ENCODE measurements at regions not wholly inside any gene's neighbourhood (a gene's known extent, or its start where the extent isn't known, plus 50 kb on each side); places are given as distances from the start of the nearest gene placed in this dataset.

DNA sequence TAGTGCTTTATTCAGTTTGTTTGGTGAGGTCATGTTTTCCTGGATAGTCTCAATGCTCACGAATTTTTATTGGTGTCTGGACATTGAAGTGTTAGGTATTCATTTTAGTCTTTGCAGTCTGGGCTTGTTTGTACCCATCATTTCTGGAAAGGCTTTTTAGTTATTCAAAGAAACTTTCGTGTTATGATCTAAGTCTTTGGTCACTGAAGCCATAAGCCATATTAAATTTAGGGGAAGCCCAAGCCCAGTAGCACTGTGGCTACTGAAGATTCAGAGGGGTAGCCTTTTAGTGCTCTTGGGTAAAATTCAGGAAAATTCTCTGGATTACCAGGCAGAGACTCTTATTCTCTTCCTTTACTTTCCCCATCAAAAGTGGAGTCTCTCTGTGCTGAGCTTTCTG is 56.2 kb upstream of the PEX5L start:
- DNase-seq: no peak

DNA sequence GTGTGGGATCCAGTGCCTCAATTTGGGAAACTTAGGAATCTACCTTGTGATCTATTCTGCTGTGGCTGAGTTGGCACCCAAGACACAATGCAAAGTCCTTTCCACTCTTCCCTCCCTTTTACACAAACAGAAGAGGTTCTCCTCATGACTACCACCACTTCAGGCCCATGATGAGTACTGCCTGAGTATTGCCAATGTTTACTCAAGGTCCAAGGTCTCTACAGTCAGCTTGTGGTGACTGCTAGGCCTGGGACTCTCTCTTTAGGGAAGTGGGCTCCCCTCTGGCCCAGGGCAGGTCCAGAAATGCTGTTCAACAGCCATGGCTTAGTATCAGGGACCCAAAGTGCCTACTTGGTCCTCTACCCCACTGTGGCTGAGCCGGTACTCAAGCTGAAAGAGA is 56.8 kb upstream of the PEX5L start:
- no peak for DNase-seq

DNA sequence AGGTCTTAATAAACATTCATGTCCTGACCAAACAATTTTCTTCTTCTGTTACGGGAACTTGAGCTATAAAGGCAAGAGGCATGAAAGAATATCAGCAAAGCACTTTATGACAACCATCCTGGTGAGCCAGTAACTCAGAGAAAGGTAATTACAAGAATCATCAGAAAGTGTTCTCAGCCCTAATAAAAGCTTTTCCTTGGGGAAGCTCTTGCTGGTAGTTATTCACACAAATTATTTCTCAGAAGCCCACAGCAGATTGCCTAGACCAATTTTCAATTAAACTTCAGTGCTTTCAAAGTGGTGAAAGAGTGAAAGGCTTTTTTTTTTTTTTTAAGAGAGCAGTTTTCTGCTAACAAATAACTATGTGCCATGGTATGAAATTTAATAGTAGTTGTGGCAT is 60.9 kb upstream of the PEX5L start:
- no peak for DNase-seq

DNA sequence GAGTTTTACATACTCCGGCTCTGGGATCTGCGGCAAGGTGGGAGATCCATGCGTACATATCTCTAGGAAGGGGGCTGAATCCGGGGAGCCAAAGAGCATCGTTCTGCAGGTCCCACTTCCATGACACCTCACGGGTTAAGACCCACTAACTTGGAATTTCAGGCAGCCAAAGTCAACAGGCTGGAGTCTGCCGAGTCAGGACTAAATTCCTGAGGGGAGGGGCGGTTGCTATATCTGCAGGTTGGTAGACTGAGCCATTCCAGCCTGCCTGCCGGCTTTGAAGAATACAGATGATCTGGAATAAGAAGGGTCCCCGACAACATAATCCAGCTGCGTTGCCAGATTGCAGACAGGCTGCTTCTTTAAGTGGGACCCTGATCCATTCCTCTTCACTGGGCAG is 65.4 kb upstream of the PEX5L start:
- no peak for DNase-seq

DNA sequence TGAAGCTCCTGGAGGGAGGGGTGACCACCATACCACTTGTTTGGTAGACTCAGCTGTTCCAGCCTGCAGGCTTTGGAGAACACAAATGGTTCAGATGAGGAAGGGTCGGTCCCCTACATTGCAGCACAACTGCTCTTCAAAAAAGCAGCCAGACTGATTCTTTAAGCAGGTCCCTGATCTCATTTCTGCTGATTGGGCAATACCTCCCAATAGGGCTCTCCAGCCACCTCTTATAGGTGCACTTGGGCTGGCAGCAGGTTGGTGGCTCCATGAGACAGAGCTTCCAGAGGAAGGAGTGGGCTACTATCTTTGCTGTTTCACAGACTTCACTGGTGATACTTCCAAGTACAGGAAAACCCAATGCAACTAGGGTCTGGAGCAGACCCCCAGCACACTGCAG is 65.9 kb upstream of the PEX5L start:
- DNase-seq: no peak

DNA sequence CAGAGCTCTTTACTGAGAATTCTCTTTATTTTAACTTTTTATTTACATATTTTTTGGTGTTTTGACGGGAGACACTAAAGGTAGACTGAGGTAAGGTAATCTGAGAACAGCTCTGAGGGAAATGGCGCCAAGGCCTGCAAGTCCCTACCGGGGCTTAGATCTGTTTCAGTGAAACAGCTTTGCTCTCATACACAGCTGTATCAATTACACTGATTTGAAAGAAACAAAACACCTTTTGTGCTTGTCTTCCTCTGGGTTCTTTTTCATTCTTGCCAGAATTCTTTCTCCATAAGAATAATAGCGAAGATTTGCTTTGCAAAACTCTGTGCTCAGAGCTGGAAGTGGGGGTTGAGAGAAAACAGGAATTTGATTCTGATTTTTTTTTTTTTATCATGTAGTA is 79.5 kb upstream of the PEX5L start:
- no peak for DNase-seq

DNA sequence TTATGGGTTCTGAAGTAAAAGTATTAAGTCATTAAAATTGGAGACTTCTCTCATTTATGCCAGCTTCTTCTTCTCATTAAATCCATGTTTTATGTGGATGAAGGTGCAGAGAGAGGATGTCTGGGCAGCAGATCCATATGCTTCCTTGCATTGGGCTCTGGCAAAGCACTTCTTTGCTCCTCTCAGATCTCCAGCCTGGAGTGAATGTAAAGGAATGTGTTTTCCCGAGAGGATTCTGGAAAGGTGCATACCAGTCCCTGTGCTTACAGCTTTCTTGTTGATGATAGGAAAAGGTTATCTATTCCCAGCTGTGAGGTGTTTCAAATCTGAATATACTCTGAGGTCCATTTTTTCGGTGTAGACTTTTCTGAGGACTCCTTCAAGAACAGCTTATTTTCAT is 79.9 kb upstream of the PEX5L start:
- DNase-seq: no peak

DNA sequence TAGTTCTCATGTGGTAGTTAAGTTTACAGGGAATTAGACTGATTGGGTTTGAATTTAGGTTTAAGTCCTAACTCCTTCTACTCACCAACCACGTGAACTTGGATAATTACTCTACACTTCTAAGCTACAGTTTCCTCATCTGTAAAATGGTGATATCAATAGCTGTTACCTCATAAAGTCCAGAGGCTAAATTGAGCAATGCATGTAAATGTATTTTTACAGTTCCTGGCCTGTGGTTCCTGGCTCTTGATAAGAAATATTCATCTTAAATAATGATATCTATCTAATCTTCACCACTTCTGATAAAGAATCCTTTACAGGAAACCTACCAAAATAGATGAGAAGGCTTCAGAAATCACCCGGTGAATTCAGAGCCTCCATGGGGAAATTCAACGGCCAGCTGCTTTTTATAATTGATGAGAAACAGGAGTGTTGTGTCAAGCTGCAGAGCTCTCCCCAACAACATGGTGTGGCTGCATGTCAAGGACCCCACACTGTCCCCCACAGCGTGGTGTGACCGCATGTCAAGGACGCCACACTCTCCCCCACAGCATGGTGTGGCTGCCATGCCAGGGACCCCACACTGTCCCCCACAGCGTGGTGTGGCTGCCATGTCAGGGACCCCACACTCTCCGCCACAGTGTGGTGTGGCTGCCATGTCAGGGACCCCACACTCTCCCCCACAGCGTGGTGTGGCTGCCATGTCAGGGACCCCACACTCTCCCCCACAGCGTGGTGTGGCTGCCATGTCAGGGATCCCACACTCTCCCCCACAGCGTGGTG is 80.8 kb upstream of the PEX5L start:
- DNase-seq: no peak

DNA sequence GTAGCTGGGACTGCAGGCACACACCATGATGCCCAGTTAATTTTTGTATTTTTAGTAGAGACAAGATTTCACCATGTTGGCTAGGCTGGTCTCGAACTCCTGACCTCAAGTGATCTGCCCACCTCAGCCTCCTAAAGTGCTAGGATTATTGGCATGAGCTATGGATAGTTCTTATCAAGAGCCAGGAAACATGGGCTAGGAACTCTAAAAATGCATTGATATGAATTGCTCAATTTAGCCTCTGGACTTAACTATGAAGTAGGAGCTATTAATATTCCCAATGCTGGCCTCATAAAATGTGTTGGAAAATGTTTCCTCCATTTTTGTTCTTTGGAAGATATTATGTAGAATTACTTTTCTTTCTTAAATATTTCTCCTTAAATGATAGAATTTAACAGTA is 82.8 kb upstream of the PEX5L start:
- DNase-seq: no peak

DNA sequence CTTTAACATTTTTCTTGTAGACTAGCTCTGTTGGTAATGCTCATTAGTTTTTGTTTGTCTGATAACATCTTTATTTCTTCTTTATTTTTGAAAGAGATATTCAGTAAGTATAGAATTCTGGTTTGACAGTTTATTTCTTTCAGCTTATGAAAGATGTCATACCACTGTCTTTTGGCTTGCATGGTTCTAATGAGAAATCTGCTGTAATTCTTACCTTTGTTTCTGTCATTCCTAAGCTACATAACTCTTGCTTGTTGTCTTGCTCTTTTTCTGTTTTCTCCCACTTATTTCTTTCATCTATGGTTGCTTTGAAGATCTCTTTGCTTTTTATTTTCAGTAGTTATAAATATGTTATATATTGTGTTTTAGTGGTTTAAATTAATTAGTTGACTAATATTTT is 87.2 kb upstream of the PEX5L start:
- no peak for DNase-seq

DNA sequence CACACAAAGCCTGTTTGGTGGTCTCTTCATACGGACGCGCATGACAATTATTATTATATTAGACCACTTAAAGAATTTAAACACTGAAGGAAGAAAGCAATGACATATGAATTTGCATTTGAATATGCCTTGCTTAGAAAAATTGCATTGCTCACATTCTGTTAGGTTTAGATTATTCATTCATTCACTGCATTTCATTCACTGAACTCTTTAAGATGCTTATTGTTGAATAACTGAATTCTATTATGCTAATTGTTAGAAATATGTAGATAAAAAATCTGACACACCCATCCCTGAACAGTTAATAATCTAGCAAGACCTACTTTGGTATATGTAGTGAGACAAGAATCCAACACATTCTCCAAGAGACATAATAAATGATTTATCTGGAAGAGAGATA is 94.4 kb upstream of the PEX5L start:
- no peak for DNase-seq

DNA sequence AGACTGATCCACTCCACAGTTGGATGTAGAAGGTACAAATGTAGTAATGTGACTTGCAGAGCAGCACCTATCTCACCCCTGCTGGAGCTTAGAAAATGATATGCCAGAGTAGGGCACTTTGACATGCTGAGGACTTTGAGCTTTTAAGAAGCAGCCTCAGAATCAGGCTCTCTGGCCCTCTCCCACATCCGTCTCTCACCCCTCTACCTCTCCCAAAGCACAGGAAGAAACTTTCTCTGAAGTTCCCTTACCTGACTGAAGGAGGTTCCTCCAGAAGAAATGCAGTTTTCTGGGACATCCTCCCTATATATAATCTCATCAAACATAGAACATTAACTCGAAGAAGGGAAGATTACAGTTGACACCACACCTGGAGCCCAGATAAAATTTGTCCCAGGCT is 98.4 kb upstream of the PEX5L start:
- no peak for DNase-seq

DNA sequence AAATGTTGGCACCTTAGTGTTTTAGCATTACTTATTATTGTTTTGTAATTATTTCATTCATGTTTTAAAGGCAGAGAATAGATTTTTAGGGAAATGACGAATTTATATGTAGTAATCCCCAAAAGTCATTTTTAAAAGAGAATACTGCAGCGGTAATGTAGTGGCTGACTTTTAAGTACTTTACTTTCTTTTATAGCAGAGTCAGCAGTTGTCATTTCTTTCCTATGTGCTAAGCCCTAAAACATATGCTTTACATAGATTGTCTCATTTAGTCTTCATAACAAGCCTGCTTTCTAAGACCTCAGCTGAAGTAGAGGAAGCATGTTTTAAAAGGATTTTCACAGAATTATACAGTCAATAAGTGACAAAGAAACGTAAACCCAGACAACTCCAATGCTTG is 102.1 kb upstream of the PEX5L start:
- no peak for DNase-seq

DNA sequence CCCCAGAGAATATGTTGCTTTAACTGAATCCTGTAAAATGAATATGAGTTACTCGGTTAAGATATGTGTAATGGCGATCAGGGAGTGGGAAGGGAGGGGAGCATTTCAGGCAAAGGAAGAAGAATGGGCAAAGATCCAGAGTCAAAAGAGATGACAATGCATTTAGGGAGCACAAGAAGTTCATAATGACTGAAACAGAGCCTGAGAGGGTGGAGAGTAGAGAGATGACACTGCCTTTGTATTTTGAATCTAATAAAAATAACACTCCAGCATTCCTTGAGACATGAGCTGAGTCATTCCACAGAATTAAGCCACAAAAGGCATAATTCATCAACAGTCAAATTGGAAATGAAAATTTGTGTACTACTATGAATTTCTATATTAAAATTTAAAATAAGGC is 105.3 kb upstream of the PEX5L start:
- no peak for DNase-seq

DNA sequence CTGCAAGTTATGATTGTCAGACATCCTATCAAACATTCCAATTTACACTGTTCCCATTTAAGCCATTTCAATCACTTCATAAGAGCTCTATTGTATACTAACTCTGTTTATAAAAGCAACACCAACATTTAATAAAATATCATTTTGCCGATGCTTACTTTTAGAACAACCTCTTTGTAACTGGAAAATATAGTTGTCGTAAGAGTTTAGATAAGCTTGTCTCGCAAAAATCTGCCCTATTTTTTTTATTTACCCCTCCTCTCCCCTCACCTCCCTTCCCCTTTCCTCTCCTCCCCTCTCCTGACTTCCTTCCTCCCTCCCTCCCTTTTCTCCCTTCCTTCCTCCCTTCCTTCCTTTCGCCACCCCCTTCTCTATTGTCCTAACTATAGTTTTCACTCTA is 105.7 kb upstream of the PEX5L start:
- no peak for DNase-seq

DNA sequence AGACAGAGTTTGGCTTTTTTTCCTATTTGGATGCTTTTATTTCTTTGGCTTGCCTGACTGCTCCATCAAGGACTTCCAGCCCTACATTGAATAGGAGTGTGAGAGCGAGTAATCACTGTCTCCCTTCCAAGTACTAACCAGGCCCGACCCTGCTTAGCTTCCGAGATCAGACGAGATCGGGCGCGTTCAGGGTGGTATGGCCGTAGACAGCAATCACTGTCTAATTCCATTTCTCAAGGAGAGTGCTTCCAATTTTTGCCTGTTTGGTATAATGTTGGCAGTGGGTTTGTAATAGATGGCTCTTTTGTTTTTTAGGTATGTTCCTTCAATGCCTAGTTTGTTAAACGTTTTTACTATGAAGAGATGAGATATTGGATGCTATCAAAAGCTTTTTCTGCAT is 125.0 kb upstream of the PEX5L start:
- DNase-seq: no peak

DNA sequence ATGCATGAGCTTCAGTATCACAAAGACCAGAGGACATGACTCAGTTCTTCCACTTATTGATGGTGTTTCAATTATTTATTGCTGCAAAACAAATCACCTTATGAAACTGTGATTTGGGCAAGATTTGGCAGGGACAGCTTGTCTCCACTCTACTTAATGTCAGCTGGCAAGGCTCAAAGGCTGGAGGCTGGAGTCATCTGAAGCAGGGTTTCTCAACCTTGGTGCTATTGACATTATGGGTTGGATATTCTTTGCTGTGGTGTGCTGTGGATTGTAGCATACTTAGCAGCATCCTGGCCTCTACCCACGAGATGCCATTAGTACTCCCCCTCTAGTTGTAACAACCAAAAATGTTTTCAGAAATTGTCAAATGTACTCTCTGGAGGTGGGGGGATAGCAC is 138.8 kb upstream of the PEX5L start:
- DNase-seq: no peak

DNA sequence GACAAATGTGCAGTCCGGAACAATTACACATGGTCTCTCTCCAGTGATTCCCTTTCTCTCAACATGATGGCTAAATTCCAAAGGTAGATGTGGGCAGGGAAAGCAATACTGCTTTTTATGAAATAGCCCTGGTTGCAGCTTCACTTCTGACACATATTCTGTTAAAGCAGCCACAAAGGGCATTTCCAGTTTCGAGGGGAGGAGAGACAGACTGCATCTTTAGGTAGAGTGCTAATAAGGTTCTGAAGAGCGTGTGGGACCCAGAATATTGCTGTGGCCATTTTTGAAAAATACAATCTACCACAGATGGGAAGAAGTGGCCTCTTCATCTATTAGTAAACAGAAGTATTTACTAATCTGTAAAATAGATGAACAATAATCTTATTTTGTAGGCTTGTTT is 139.3 kb upstream of the PEX5L start:
- DNase-seq: no peak

DNA sequence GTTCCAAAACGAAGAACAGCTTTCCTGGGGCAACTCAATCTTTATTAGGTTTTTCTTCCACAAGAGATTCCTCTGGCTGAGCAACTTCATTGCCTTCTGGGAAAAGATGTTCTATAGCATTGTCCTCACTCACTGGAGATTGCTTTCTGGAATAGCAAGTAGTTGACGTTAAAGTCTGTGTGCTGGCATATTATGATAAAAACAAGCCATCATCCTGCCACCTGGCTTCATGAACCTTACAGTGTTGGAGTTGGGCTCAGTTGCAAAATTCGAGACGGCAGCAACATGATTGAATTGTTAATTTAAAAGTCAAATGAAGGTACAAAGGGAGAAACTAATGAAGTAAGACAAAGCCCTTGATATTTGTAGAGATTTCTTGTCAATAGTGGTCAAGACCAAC is 140.5 kb upstream of the PEX5L start:
- no peak for DNase-seq

DNA sequence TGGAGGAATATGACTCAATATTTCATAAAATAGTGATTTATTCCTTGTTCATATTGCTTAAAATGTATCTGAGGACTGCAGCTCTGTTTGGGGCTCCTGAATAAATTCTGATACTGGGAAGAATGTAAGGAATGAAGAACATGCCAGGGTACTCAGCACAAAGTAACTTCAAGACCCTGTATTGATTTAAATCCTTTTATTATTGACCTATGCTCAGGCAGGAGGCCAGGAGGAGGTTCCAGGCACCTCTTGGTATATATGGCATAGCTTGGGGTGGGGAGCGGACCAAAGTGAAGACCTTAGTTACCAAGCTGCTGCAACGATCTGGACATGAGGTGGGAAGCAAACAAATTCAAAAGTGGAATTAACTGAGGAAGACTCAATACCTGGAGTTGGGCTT is 142.8 kb upstream of the PEX5L start:
- no peak for DNase-seq

DNA sequence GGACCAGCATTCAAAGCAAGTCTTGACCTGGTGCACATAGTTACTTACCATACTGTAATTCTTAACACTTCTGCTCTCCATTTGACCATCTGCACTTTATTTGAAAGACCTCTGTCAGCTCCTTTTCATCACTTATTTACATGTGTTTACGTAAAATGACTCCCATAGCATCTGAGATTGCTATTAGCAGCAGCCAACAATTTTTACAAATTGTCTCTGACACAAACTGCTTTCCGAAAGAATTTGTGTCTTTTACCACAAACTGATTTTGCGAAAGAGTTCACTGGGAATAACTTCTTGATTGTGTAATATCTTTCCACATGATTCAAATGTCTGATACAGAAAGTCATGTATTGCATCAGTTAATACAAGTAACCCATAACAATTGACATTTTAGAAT is 144.1 kb upstream of the PEX5L start:
- DNase-seq: no peak

DNA sequence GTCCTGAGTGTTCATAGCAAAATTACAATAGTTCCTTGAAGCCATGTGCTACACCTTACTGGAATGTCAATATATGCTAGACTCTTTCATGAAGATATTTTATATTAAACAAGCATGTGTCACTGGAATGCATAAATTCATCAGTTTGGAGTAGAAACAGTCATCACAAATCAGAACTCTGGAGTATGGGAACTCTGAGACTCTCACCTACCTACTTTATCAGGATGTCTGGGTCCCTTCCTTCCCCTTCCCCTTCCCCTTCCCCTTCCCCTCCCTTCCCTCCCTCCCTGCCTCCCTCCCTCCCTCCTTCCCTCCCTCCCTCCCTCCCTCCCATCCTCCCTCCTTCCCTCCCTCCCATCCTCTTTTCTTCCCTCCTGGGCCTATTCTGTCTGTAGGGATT is 144.7 kb upstream of the PEX5L start:
- DNase-seq: no peak

DNA sequence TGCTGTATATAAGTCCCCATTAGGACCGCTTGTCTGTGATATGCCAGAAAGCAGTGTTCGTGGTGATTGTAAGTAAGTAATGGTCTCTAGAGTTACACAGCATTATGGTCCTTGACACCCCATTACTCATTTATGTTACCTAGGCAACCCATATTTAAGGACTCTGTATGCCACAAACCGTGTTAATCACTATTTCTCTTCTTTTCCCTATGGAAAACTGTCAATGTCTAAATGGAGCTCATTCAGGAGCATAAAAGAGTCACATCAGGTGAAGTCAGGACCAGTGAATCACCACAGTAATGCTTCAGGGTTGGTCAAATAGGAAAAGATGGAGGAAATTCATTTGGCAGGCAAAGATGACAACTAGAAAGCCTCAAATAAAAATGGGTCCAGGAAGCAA is 146.6 kb upstream of the PEX5L start:
- DNase-seq: no peak

DNA sequence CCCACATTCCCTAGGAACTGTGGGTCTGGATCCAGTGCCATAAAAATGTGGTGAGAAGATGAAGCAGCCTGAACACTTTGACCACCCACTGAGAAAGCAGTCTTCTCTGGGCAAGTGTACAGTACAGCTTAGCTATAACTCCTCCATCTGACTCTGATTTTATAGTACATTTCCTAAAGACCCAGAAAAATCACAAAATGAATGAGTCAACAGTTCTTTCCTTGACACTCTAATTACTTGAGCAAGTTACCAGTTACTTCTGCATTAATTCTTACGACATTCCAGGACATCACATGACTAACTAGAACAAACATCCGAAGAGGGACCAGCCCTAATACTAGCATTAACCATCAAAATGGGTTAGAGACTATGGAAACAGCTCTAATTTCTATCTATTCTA is 148.1 kb upstream of the PEX5L start:
- DNase-seq: no peak

DNA sequence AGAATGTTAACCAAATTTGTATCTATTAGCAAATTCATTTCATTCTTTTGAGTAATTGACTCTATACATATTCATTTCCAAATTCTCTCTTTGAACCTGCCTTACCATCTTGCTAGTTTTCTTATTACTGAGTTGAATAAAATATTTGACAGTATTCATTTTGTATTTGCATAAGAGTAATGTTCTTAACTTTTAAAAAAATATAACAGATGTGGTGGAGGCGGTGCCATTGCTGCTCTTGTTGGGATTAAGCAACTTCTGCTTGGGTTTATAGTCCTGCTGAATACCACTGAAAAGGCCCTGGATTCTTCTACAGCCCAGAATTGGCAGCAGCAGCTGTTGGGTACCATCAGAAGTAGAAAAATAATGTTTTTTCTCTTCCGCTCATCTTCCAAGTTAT is 148.9 kb upstream of the PEX5L start:
- DNase-seq: no peak

All from SHP77 (cell line).